Skeletal muscle tissue (tissue), 3 donors: ENCODE measurements at regions not wholly inside any gene's neighbourhood (a gene's known extent, or its start where the extent isn't known, plus 50 kb on each side); places are given as distances from the start of the nearest gene placed in this dataset.

Experiments
- H3K27ac ChIP-seq: one replicate; pipeline ENCODE4 v1.7.0; 2013; ENCODE audit warnings: mild to moderate bottlenecking, low read depth, low read length, inconsistent platforms
- H3K27me3 ChIP-seq, 3 donors: one replicate each; pipeline ENCODE4 v1.7.0; 2013; ENCODE audit warnings: low read length in 3 of 3; ENCODE audit not compliant: control insufficient read depth in 3 of 3, insufficient read depth in 3 of 3
- H3K36me3 ChIP-seq, 3 donors: one replicate each; pipeline ENCODE4 v1.7.0; 2013; ENCODE audit warnings: low read length in 3 of 3; ENCODE audit not compliant: control insufficient read depth in 3 of 3, insufficient read depth in 3 of 3
- H3K4me1 ChIP-seq, 3 donors: one replicate each; pipeline ENCODE4 v1.7.0; 2013; ENCODE audit warnings: low read length in 3 of 3, mild to moderate bottlenecking in 3 of 3; ENCODE audit not compliant: control insufficient read depth in 3 of 3, insufficient read depth in 3 of 3
- H3K4me3 ChIP-seq, 3 donors: one replicate each; pipeline ENCODE4 v1.7.0; 2013; ENCODE audit warnings: low read length in 3 of 3
- H3K9ac ChIP-seq, 3 donors: one replicate each; pipeline ENCODE4 v1.7.0; 2013; ENCODE audit warnings: low read length in 3 of 3, mild to moderate bottlenecking in 3 of 3, moderate library complexity in 2 of 3, low read depth in 1 of 3
- H3K9me3 ChIP-seq, 3 donors: one replicate each; pipeline ENCODE4 v1.7.0; 2013; ENCODE audit warnings: low read length in 3 of 3; ENCODE audit not compliant: control insufficient read depth in 3 of 3
- donor health status: Osteomylitis.

DNA sequence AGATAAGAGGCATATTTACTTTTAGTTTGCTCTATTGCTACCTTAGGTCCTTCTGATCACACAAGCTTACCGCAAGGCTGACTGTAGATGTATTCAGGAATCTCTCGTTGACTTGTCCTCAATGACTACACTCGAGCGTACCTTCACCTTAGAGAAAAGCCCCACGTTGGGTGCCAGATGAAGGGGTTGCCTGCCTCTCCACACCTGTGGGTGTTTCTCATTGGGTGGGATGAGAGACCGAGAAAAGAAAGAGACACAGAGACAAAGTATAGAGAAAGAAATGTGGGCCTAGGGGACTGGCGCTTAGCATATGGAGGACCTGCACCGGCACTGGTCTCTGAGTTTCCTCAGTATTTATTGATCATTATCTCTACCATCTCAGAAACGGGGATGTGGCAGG is 51.8 kb downstream of the ASCL4 start:
- Histone ChIP-seq H3K27me3 (peaks cover 0 to 4% (median 2%) of the 10 kb centered on the region in 3 donors), H3K9ac (no peak overlapping the region), H3K4me3 (no peak overlapping the region), H3K4me1 (no peaks in the 10 kb centered on the region), H3K9me3 (peaks cover 0 to 8% (median 4%) of the 10 kb centered on the region in 3 donors), H3K36me3 (no peaks in the 10 kb centered on the region), H3K27ac (no peak overlapping the region)

DNA sequence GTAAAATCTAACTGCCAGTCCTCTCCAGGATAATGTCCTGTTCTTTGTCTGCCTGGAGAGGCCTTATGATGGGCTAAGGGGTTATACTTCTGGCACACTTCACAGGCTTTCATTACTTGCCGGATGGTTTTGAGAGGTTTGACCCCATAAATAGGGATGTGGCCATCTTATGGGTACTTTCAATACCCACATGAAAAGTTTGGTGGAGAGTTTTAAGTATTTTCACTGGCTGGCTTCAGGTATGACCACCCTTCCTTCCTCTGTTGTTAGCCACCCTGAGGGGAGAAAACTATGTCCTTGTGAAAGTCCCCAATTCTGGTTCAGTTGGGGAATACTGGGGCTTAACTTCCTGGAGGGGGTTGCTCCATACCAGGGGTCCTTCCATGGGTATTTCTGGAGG is 54.8 kb downstream of the ASCL4 start:
- no peaks in the 10 kb centered on the region for H3K36me3 ChIP-seq
- peaks cover 3 to 14% (median 4%) of the 10 kb centered on the region in 3 donors for H3K27me3 ChIP-seq
- H3K4me1 ChIP-seq = no peaks in the 10 kb centered on the region
- no peak overlapping the region for H3K4me3 ChIP-seq
- H3K9me3 ChIP-seq = peaks cover 0 to 8% (median 4%) of the 10 kb centered on the region in 3 donors
- H3K27ac ChIP-seq = no peak overlapping the region
- no peak overlapping the region for H3K9ac ChIP-seq

DNA sequence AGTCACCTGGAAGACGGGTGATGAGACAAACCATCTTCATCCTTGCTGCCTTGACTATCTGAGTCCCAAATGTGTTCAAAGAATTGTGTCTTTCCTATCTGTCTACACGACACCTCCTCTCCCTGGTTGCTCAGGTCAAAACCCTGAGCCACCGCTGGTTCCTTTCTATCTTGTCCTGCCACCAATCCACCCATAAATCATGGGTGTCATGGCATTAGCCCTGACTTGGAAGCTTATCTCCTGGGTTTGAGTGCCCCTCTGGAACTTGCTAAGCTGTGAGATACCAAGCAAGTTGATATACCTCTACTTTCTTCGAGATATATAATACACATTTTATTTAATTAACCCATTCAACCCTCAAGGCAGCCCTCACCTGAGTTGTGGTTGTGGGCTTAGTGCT is 57.9 kb downstream of the ASCL4 start:
- no peak overlapping the region for H3K9ac ChIP-seq
- no peaks in the 10 kb centered on the region for H3K36me3 ChIP-seq
- H3K27me3 ChIP-seq = peaks cover 3 to 23% (median 4%) of the 10 kb centered on the region in 3 donors
- no peak overlapping the region for H3K27ac ChIP-seq
- H3K4me1 ChIP-seq = no peaks in the 10 kb centered on the region
- no peak overlapping the region for H3K4me3 ChIP-seq
- H3K9me3 ChIP-seq = peaks cover 0 to 4% (median 0%) of the 10 kb centered on the region in 3 donors

DNA sequence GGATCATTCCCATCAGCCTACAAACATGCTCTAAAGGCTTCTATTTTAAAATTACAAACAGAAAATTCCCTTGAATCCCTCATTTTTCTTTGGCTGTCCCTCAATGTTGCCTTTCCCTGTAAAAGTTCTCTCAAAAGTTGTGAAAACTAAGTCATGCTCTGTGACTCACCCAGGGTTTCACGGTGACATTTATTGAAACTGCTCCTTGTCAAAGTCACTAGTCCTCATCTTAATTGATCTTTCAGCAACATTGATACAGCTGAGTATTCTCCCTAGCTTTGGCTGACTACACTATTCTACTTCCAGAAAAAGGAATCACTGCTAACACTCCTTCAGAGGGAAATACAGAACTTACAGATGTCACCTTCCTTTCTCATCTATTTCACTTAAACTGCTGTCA is 65.7 kb downstream of the ASCL4 start:
- Histone ChIP-seq H3K27ac (no peak overlapping the region), H3K9ac (no peak overlapping the region), H3K4me1 (peaks cover 9 to 11% (median 10%) of the 10 kb centered on the region in 3 donors), H3K4me3 (no peak overlapping the region), H3K27me3 (peaks cover 22 to 44% (median 25%) of the 10 kb centered on the region in 3 donors), H3K36me3 (no peaks in the 10 kb centered on the region), H3K9me3 (no peaks in the 10 kb centered on the region)

DNA sequence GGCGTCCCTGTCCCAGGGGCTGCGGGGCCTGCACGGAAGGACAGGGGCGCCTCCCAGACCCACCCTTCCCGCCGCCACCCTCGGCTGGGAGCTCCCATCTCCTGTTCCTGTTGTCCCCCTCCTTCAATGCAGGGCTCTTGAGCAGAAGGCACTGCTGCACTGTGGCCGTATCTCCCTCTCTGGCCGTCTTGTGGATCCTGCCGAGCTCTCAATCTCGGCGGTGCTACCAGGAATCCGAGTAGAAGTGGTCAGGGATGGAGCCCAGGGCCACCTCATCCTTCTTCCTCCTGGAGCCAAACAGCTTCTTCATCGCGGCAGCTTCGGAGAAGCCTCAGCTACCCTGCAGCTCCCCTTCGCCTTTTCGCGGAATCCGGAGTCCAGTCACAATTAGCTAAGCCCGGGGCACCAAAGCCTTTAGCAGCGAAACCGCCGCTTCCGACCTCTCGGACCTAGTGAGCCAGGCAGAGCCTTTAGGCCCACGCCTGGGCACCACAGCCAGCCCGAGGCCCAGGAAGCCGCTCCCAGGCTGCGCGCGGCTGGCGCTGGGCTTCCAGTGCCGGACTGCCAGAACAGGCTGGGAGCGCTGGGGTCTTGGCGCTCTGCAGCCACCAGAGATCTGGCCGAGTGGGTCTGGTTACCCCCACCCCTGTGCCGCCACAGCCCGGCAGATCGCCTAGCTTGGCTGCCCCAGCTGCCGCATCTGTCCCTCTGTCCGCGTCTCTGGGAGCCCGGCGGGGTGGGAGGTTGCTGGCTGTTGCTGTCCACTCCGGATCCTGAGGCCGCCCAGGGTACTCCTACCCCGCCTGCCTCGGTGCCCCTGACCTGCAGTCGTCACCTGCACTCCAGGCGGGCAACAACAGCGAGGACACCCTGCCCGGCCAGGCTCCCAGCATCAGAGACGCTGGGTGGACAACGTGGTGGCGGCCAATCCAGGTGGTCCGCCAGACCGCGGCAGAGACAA is 69.1 kb downstream of the ASCL4 start:
- Histone ChIP-seq H3K9ac (no peak overlapping the region), H3K27ac (no peak overlapping the region), H3K36me3 (no peaks in the 10 kb centered on the region), H3K27me3 (peaks cover 40 to 57% (median 45%) of the 10 kb centered on the region in 3 donors), H3K9me3 (no peaks in the 10 kb centered on the region), H3K4me1 (peaks cover 9 to 11% (median 10%) of the 10 kb centered on the region in 3 donors), H3K4me3 (peak overlapping the region; percentile 36 to 54 (median 45))

DNA sequence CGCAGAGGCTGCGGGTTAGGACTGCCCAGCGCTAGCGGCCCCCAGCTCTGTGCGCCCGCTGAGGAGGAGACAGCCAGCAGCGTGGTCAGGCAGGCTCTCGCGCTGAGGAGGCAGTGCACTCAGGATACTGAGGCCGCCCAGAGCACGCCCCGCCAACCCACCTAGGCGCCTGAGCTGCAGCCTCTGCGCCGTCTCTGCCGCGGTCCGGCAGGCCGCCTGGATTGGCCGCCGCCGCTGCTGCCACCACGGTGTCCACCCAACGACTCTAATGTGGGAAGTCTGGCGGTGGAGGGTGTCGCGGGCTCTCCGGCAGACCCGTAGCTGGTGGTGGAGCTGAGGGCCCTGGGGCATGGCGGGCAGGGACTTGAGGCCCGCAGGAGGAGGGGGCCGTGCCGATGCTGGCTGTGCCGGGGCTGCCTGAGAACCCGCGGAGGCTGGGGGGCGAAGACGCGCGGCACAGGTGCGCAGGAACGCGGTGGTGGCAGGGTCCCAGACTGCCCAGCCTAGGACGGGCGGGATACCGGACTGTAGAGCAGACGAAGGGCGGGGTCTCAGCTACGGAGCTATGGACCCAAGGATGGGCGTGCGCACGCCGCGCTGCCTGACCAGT is 69.9 kb downstream of the ASCL4 start:
- Histone ChIP-seq H3K27ac (no peak overlapping the region), H3K4me3 (peak overlapping the region in 1 of 3 donors; percentile 36), H3K4me1 (peaks cover 9 to 11% (median 10%) of the 10 kb centered on the region in 3 donors), H3K9me3 (no peaks in the 10 kb centered on the region), H3K27me3 (peaks cover 46 to 58% (median 48%) of the 10 kb centered on the region in 3 donors), H3K36me3 (no peaks in the 10 kb centered on the region), H3K9ac (no peak overlapping the region)

DNA sequence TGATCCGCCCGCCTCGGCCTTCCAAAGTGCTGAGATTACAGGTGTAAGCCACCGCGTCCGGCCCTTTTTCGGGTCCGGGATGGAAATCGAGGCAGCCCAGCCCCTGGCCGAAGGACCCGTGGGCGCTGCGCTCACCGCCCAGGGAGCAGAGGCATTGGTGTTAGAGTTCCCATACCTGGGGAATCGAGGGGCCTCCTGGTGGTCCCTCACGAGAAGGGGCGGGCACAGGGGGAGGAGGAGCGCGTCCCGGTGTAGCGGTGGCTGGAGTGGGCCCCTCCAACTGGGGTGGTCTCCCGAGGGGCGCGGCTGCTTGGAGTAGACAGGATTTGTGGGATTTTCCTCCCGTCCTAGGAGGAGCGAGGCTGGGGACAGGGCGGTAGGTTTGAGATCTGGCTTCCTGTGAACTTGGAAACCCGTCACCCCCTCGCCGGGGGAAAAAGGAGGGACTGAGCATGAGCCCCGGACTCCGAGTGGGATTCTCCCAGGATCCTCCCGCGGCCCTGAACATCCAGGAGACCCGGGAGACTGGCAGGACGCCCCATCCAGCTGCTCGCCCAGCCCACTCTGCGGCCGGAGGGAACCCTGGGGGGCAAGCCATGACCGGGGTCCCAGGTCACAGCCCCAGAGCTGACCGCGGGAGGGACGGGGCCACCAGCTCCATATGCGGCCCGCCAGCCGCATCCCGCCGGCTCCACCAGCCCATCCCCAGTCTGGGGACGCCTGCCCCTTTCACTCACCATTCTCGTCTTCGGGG is 70.9 kb downstream of the ASCL4 start:
- no peak overlapping the region for H3K27ac ChIP-seq
- no peaks in the 10 kb centered on the region for H3K36me3 ChIP-seq
- H3K4me1 ChIP-seq = peaks cover 9 to 11% (median 10%) of the 10 kb centered on the region in 3 donors
- peaks cover 46 to 59% (median 51%) of the 10 kb centered on the region in 3 donors for H3K27me3 ChIP-seq
- H3K4me3 ChIP-seq = no peak overlapping the region
- H3K9me3 ChIP-seq = no peaks in the 10 kb centered on the region
- H3K9ac ChIP-seq = no peak overlapping the region

DNA sequence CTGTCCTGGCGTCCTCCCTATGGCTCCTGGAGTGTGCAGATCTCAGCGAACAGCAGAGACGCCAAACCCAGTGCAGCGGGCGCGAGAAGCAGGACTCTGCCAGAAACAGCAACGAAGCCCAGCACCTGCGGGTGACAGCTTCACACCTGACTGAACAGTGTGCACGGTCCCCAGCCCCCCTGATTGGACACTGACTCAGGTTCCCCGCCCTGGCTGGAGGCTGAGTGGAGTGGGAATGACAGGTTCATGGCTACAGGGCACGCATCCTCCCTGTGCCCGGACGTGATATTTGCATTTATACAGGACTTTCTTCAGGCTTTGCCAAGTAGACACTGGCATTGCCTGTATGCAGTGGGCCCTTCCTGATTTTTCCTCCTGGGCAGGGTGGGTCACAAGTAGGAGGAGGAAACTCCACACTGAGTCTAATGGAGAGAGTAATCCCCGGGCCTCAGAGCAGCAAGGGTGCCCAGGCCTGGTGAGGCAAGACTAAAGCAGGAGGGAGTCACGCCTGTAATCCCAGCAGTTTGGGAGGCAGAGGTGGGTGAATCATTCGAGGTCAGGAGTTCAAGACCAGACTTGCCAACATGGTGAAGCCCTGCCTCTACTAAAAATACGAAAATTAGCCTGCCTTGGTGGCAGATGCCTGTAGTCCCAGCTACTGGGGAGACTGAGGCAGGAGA is 71.6 kb downstream of the ASCL4 start:
- peaks cover 46 to 58% (median 51%) of the 10 kb centered on the region in 3 donors for H3K27me3 ChIP-seq
- no peaks in the 10 kb centered on the region for H3K36me3 ChIP-seq
- H3K9ac ChIP-seq = no peak overlapping the region
- H3K9me3 ChIP-seq = no peaks in the 10 kb centered on the region
- H3K27ac ChIP-seq = no peak overlapping the region
- H3K4me1 ChIP-seq = peaks cover 9 to 11% (median 10%) of the 10 kb centered on the region in 3 donors
- no peak overlapping the region for H3K4me3 ChIP-seq

DNA sequence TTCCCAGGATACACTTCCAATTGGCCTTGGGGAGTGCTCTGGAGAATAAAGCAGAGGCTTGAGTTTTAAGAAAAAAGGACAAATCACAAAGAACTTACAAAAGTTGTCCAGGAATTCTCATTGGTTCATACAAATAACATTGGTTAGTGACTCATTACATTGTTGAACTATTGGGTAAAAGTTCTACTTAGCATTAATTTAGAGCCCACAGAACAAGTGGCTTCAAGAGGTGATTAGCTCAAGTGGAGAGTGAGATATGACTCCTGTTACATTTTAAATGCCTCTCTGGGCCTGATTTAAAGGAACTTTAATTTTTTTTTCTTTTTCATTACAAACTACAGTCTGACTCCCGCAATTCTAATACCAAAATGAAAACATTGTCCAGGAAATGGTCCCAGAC is 72.9 kb downstream of the ASCL4 start:
- H3K9me3 ChIP-seq = no peaks in the 10 kb centered on the region
- H3K27ac ChIP-seq = no peak overlapping the region
- no peaks in the 10 kb centered on the region for H3K36me3 ChIP-seq
- no peak overlapping the region for H3K4me3 ChIP-seq
- H3K9ac ChIP-seq = no peak overlapping the region
- peaks cover 41 to 53% (median 47%) of the 10 kb centered on the region in 3 donors for H3K27me3 ChIP-seq
- H3K4me1 ChIP-seq = peaks cover 9 to 11% (median 10%) of the 10 kb centered on the region in 3 donors
